Heart right ventricle (tissue), 16 donors: ENCODE measurements at regions not wholly inside any gene's neighbourhood (a gene's known extent, or its start where the extent isn't known, plus 50 kb on each side); places are given as distances from the start of the nearest gene placed in this dataset.

ENCODE experiments used
- ATAC-seq, 8 donors: fragments of 200-7000 bp; cut with Tn5 transposase; one replicate each; pipeline ENCODE4 v1.9.1; 2020; ENCODE audit warnings: mild to moderate bottlenecking in 8 of 8, moderate library complexity in 8 of 8, moderate number of reproducible peaks in 1 of 8
- DNase-seq, 2 donors: peaks; one replicate each; pipeline ENCODE4 v3.0.0-alpha.2; 2020
- H3K27ac ChIP-seq, 10 donors: fragments of 200-600 bp; sonication (generic) in 2 of 10; one replicate each; pipeline versions ENCODE4 v1.5.0 to v1.8.0; 2020 to 2022; ENCODE audit warnings: mild to moderate bottlenecking in 3 of 10
- H3K27me3 ChIP-seq, 7 donors: fragments of 200-600 bp; one replicate each; pipeline ENCODE4 v1.8.0; 2021 to 2022; ENCODE audit warnings: mild to moderate bottlenecking in 2 of 7
- H3K36me3 ChIP-seq, 9 donors: fragments of 200-600 bp; sonication (generic) in 1 of 9; one replicate each; pipeline versions ENCODE4 v1.5.0 to v1.8.0; 2020 to 2022; ENCODE audit warnings: mild to moderate bottlenecking in 2 of 9
- H3K4me1 ChIP-seq, 9 donors: fragments of 200-600 bp; sonication (generic) in 1 of 9; one replicate each; pipeline versions ENCODE4 v1.5.0 to v1.8.0; 2020 to 2022; ENCODE audit warnings: mild to moderate bottlenecking in 4 of 9
- H3K4me3 ChIP-seq, 10 donors: fragments of 200-600 bp; sonication (generic) in 2 of 10; one replicate each; pipeline versions ENCODE4 v1.5.0 to v1.8.0; 2020 to 2022; ENCODE audit warnings: mild to moderate bottlenecking in 7 of 10, moderate library complexity in 2 of 10
- H3K9me3 ChIP-seq, 11 donors: fragments of 200-600 bp in 10 of 11; sonication (generic) in 2 of 11; one replicate each; pipeline versions ENCODE4 v1.5.0 to v1.8.0; 2013 to 2022; ENCODE audit warnings: mild to moderate bottlenecking in 2 of 11, control low read depth in 1 of 11, moderate library complexity in 1 of 11
- WGBS, 2 donors: extraction: QIAGEN DNeasy Blood & Tissue Kit; methylation state at CpG; one replicate each; pipeline ENCODE4 v1.1.7; 2013; ENCODE audit warnings: inconsistent platforms in 1 of 2; 5-methylcytosine and 5-hydroxymethylcytosine counted together
- intact Hi-C, 10 donors: fragments of 100-400 bp; cut with DNase I; formaldehyde crosslinking; loops; one replicate each; pipeline versions ENCODE4 v1.11.1 to v1.14.2; 2022
- TF ChIP-seq, protein P1 (sequence below), 9 donors: fragments of 200-600 bp; sonication (generic) in 2 of 9; IDR thresholded peaks; one replicate each; pipeline versions ENCODE4 v1.5.0 to v1.8.0; 2021 to 2022; ENCODE audit warnings: antibody characterized with exemption in 9 of 9, mild to moderate bottlenecking in 5 of 9, moderate library complexity in 1 of 9
- donor health status: Arrhythmogenic right ventricular cardiomyopathy.
- donor health status: ischemic (EF 13 %, LVEDD 7.1; RV severe dilation, severe dysfunction).
- donor health status: healthy with polysubstance abuse.
- donor health status: DM: no; HTN: yes; CAD: no.
- donor health status: DM: no; HTN: no; CAD: no.
- donor health status: ischemic (EF 25% LVEDD 6.9; RV normal size, moderate dysfunction).
- donor health status: ischemic (EF 25% LVEDD 5.7; RV mildly dilated, moderate dysfunction).
- donor health status: healthy.
- donor health status: DM: yes; HTN: yes; CAD: no.
- donor health status: Ischemic cardiomyopathy.
- donor health status: ischemic (EF 35%, LVEDD 5.7; RV mildly dilated, moderate dysfunction).
- donor health status: nonischemic (EF 11% LVEDD 7.7; RV severe dilation, severe dysfunction).
- donor health status: DM: yes; HTN: yes; CAD: no.
- donor health status: PGD.
- donor health status: ischemic (EF 29% LVEDD 5.4; RV normal size, mild dysfunction).
- donor health status: nonischemic (EF 23%, LVEDD 6.1; RV moderate dilation, normal function).

DNA sequence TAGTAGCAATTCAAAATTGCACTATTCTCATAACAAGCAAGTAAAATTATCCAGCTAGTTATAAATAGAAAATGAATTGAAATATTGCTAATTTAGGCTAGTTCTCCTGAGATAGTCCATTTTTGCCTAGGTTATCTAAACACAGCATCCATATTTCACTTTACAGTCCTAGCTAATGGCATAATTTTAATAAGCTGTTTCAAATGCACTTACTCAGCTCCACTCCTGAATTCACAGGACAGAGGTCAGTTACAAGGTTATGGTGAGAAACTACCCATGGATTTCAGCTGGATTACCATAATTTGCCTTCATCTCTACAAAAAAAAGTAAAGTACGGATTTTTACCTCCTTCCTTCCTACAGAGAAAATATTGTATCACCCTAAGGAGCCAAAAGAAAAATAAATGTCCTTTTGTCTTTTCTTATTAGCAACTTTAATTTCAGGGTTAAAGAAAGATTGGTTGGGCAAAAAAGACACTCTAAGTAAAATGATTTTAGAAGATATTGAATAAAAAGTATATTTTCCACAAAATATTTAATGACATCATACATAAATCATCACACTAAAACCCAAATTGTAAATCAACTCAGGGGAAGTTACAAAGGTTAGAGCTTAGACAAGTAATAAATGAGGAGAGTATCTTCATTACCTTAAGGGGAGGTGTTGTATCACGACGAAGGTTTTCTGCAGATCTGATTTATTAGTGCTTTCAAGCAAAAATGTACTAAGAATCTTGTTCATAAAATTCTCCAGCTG is 377.4 kb downstream of the C12orf50 start:
- intact Hi-C loops: no loop called here

DNA sequence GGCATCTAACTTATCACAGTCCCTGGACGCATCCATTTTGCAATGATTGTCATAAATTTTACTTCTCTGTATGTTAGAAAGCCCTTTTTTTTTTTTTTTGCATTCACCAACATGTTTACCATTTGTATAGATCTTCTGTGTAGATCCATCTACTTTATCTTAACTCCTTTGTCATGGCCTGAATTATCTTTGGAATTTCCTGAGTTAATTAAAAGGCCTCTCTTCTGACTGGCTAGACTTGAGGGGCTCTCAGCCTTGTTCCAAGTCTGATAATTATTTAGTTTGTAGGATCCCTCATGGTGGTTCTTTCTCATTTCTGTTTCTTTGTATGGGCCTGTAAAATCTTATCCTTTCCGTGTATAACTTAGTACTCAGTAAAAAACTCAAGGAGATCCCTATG is 387.0 kb downstream of the C12orf50 start:
- Histone ChIP-seq H3K27ac (no peak overlapping the region), H3K9me3 (no peaks in the 10 kb centered on the region), H3K36me3 (no peaks in the 10 kb centered on the region), H3K27me3 (no peaks in the 10 kb centered on the region), H3K4me3 (no peak overlapping the region), H3K4me1 (no peaks in the 10 kb centered on the region)
- WGBS, 2 donors: 74 to 84% methylated on average over 2 of the region's 2 CpGs
- TF ChIP-seq, protein P1, sequence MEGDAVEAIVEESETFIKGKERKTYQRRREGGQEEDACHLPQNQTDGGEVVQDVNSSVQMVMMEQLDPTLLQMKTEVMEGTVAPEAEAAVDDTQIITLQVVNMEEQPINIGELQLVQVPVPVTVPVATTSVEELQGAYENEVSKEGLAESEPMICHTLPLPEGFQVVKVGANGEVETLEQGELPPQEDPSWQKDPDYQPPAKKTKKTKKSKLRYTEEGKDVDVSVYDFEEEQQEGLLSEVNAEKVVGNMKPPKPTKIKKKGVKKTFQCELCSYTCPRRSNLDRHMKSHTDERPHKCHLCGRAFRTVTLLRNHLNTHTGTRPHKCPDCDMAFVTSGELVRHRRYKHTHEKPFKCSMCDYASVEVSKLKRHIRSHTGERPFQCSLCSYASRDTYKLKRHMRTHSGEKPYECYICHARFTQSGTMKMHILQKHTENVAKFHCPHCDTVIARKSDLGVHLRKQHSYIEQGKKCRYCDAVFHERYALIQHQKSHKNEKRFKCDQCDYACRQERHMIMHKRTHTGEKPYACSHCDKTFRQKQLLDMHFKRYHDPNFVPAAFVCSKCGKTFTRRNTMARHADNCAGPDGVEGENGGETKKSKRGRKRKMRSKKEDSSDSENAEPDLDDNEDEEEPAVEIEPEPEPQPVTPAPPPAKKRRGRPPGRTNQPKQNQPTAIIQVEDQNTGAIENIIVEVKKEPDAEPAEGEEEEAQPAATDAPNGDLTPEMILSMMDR (IDR thresholded peaks at IDR 0.05): no peak
- no peak for ATAC-seq
- DNase-seq: no peak
- intact Hi-C loops: no loop called here

More for the DNA sequence above, 377.4 kb downstream of the C12orf50 start:
- no peak for DNase-seq
- H3K4me3 ChIP-seq: no peak overlapping the region
- 73 to 79% methylated on average over 3 of the region's 3 CpGs for WGBS, 2 donors
- no peaks in the 10 kb centered on the region for H3K27me3 ChIP-seq
- H3K4me1 ChIP-seq: no peaks in the 10 kb centered on the region
- TF ChIP-seq, protein P1 (IDR thresholded peaks at IDR 0.05): no peak
- no peak for ATAC-seq
- no peaks in the 10 kb centered on the region for H3K36me3 ChIP-seq
- no peak overlapping the region for H3K27ac ChIP-seq
- no peaks in the 10 kb centered on the region for H3K9me3 ChIP-seq

DNA sequence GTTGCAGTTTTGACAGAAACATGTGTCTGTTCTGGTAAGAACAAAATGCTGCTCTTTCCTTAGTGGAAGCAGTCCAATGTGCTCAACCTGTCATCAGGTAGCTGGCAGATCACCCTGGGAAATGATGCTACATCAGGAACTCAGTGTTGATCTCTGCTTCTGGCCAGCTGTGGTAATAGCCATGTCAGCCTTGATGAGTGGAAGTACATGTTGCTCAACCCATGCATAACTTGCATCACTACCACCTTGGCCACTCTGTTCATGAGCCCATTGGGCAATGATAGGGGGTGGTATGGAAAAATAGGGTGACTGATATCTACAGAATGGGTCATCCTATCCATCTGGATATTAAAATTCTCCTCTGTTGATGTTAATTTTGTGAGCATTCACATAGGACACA is 411.0 kb downstream of the C12orf50 start:
- no peak overlapping the region for H3K27ac ChIP-seq
- no peaks in the 10 kb centered on the region for H3K36me3 ChIP-seq
- no peaks in the 10 kb centered on the region for H3K9me3 ChIP-seq
- TF ChIP-seq, protein P1 (IDR thresholded peaks at IDR 0.05): no peak
- no peaks in the 10 kb centered on the region for H3K27me3 ChIP-seq
- no peak for ATAC-seq
- intact Hi-C loops: no loop called here
- no peak for DNase-seq
- no peaks in the 10 kb centered on the region for H3K4me1 ChIP-seq
- H3K4me3 ChIP-seq: no peak overlapping the region

DNA sequence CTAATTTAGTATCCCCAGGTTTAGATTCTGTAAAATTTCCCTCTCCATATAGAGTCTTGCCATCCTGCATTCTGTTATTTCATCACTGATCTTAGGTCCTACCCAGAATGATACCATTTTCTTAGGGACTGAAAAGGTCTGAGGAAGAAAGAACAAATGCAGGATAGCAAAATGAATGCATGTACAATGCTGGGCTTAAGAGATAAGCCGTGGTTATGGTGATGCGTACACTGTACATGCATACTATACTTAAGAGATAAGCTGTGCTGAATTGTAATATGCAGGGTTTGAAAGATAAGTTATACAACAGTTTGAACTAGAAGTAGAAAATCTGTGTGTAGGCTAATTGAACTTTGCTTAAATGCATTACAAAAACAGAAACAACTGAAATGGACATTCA is 416.2 kb downstream of the C12orf50 start:
- DNase-seq (no peak), ATAC-seq (no peak)

More for the DNA sequence above, 416.2 kb downstream of the C12orf50 start:
- H3K9me3 ChIP-seq: no peaks in the 10 kb centered on the region
- no peaks in the 10 kb centered on the region for H3K4me1 ChIP-seq
- no peak overlapping the region for H3K4me3 ChIP-seq
- H3K36me3 ChIP-seq: no peaks in the 10 kb centered on the region
- 43 to 52% methylated on average over 2 of the region's 2 CpGs for WGBS, 2 donors
- H3K27me3 ChIP-seq: no peaks in the 10 kb centered on the region
- TF ChIP-seq, protein P1 (IDR thresholded peaks at IDR 0.05): no peak
- H3K27ac ChIP-seq: no peak overlapping the region
- intact Hi-C loops: no loop called here
